ENCODE measurements at regions not wholly inside any gene's neighbourhood (a gene's known extent, or its start where the extent isn't known, plus 50 kb on each side); places are given as distances from the start of the nearest gene placed in this dataset.

- H3K4me3 ChIP-seq (ENCODE audit: low read depth in 1 of 5, low read length in 5 of 5) = no peak overlapping the region
- H3K9ac ChIP-seq (ENCODE audit: low read length in 5 of 5) = no peak overlapping the region
- peaks cover 0 to 31% (median 27%) of the 10 kb centered on the region in 5 donors for H3K4me1 ChIP-seq (ENCODE audit: control insufficient read depth in 5 of 5, insufficient read depth in 5 of 5, low read length in 5 of 5)
- no peaks in the 10 kb centered on the region for H3K36me3 ChIP-seq (ENCODE audit: control insufficient read depth in 5 of 5, insufficient read depth in 5 of 5, low read length in 5 of 5)
- no peaks in the 10 kb centered on the region for H3K27me3 ChIP-seq (ENCODE audit: control insufficient read depth in 5 of 5, insufficient read depth in 4 of 5, low read length in 5 of 5)
- no peaks in the 10 kb centered on the region for H3K9me3 ChIP-seq (ENCODE audit: control insufficient read depth in 5 of 5, low read length in 5 of 5)
- no peak overlapping the region for H3K27ac ChIP-seq (ENCODE audit: low read depth, low read length)
These were observed 87.3 kb upstream of the CTSC start for GRCh38 chr11:88424881-88425280.

- Histone ChIP-seq H3K27me3 (ENCODE audit: control insufficient read depth in 5 of 5, insufficient read depth in 4 of 5, low read length in 5 of 5) (no peaks in the 10 kb centered on the region), H3K4me3 (ENCODE audit: low read depth in 1 of 5, low read length in 5 of 5) (no peak overlapping the region), H3K9me3 (ENCODE audit: control insufficient read depth in 5 of 5, low read length in 5 of 5) (peaks cover 0 to 5% (median 3%) of the 10 kb centered on the region in 5 donors), H3K27ac (ENCODE audit: low read depth, low read length) (peak overlapping the region; percentile 66), H3K4me1 (ENCODE audit: control insufficient read depth in 5 of 5, insufficient read depth in 5 of 5, low read length in 5 of 5) (peaks cover 0 to 34% (median 31%) of the 10 kb centered on the region in 5 donors), H3K9ac (ENCODE audit: low read length in 5 of 5) (peak overlapping the region in 1 of 5 donors; percentile 33), H3K36me3 (ENCODE audit: control insufficient read depth in 5 of 5, insufficient read depth in 5 of 5, low read length in 5 of 5) (no peaks in the 10 kb centered on the region)
These were observed 84.0 kb upstream of the CTSC start for GRCh38 chr11:88421530-88421929.

- Histone ChIP-seq H3K9ac (ENCODE audit: low read length in 5 of 5) (no peak overlapping the region), H3K9me3 (ENCODE audit: control insufficient read depth in 5 of 5, low read length in 5 of 5) (peaks cover 0 to 5% (median 3%) of the 10 kb centered on the region in 5 donors), H3K27ac (ENCODE audit: low read depth, low read length) (peak overlapping the region; percentile 66), H3K4me3 (ENCODE audit: low read depth in 1 of 5, low read length in 5 of 5) (peak overlapping the region in 1 of 5 donors; percentile 48), H3K4me1 (ENCODE audit: control insufficient read depth in 5 of 5, insufficient read depth in 5 of 5, low read length in 5 of 5) (peaks cover 0 to 30% (median 28%) of the 10 kb centered on the region in 5 donors), H3K27me3 (ENCODE audit: control insufficient read depth in 5 of 5, insufficient read depth in 4 of 5, low read length in 5 of 5) (no peaks in the 10 kb centered on the region), H3K36me3 (ENCODE audit: control insufficient read depth in 5 of 5, insufficient read depth in 5 of 5, low read length in 5 of 5) (no peaks in the 10 kb centered on the region)
These were observed 82.7 kb upstream of the CTSC start for GRCh38 chr11:88420165-88420791.

- H3K9me3 ChIP-seq (ENCODE audit: control insufficient read depth in 5 of 5, low read length in 5 of 5) = peaks cover 0 to 5% (median 3%) of the 10 kb centered on the region in 5 donors
- H3K36me3 ChIP-seq (ENCODE audit: control insufficient read depth in 5 of 5, insufficient read depth in 5 of 5, low read length in 5 of 5) = no peaks in the 10 kb centered on the region
- H3K4me1 ChIP-seq (ENCODE audit: control insufficient read depth in 5 of 5, insufficient read depth in 5 of 5, low read length in 5 of 5) = peaks cover 0 to 38% (median 33%) of the 10 kb centered on the region in 5 donors
- H3K27ac ChIP-seq (ENCODE audit: low read depth, low read length) = no peak overlapping the region
- no peak overlapping the region for H3K9ac ChIP-seq (ENCODE audit: low read length in 5 of 5)
- H3K27me3 ChIP-seq (ENCODE audit: control insufficient read depth in 5 of 5, insufficient read depth in 4 of 5, low read length in 5 of 5) = no peaks in the 10 kb centered on the region
- no peak overlapping the region for H3K4me3 ChIP-seq (ENCODE audit: low read depth in 1 of 5, low read length in 5 of 5)
These were observed 81.0 kb upstream of the CTSC start for GRCh38 chr11:88418508-88418907.

- Histone ChIP-seq H3K9me3 (ENCODE audit: control insufficient read depth in 5 of 5, low read length in 5 of 5) (peaks cover 0 to 5% (median 3%) of the 10 kb centered on the region in 5 donors), H3K4me1 (ENCODE audit: control insufficient read depth in 5 of 5, insufficient read depth in 5 of 5, low read length in 5 of 5) (peaks cover 0 to 24% (median 22%) of the 10 kb centered on the region in 5 donors), H3K9ac (ENCODE audit: low read length in 5 of 5) (no peak overlapping the region), H3K27me3 (ENCODE audit: control insufficient read depth in 5 of 5, insufficient read depth in 4 of 5, low read length in 5 of 5) (no peaks in the 10 kb centered on the region), H3K36me3 (ENCODE audit: control insufficient read depth in 5 of 5, insufficient read depth in 5 of 5, low read length in 5 of 5) (no peaks in the 10 kb centered on the region), H3K4me3 (ENCODE audit: low read depth in 1 of 5, low read length in 5 of 5) (no peak overlapping the region), H3K27ac (ENCODE audit: low read depth, low read length) (no peak overlapping the region)
These were observed 78.0 kb upstream of the CTSC start for GRCh38 chr11:88415495-88415894.

GRCh38 chr11:88414981-88415413, 77.5 kb upstream of the CTSC start:
- H3K9me3 ChIP-seq (ENCODE audit: control insufficient read depth in 5 of 5, low read length in 5 of 5) = peaks cover 0 to 5% (median 3%) of the 10 kb centered on the region in 5 donors
- peaks cover 0 to 19% (median 17%) of the 10 kb centered on the region in 5 donors for H3K4me1 ChIP-seq (ENCODE audit: control insufficient read depth in 5 of 5, insufficient read depth in 5 of 5, low read length in 5 of 5)
- no peak overlapping the region for H3K9ac ChIP-seq (ENCODE audit: low read length in 5 of 5)
- H3K27ac ChIP-seq (ENCODE audit: low read depth, low read length) = no peak overlapping the region
- H3K36me3 ChIP-seq (ENCODE audit: control insufficient read depth in 5 of 5, insufficient read depth in 5 of 5, low read length in 5 of 5) = no peaks in the 10 kb centered on the region
- no peaks in the 10 kb centered on the region for H3K27me3 ChIP-seq (ENCODE audit: control insufficient read depth in 5 of 5, insufficient read depth in 4 of 5, low read length in 5 of 5)
- H3K4me3 ChIP-seq (ENCODE audit: low read depth in 1 of 5, low read length in 5 of 5) = no peak overlapping the region

- H3K4me1 ChIP-seq (ENCODE audit: control insufficient read depth in 5 of 5, insufficient read depth in 5 of 5, low read length in 5 of 5) = peaks cover 0 to 14% (median 12%) of the 10 kb centered on the region in 5 donors
- H3K27me3 ChIP-seq (ENCODE audit: control insufficient read depth in 5 of 5, insufficient read depth in 4 of 5, low read length in 5 of 5) = no peaks in the 10 kb centered on the region
- no peak overlapping the region for H3K4me3 ChIP-seq (ENCODE audit: low read depth in 1 of 5, low read length in 5 of 5)
- H3K9me3 ChIP-seq (ENCODE audit: control insufficient read depth in 5 of 5, low read length in 5 of 5) = peaks cover 0 to 5% (median 3%) of the 10 kb centered on the region in 5 donors
- H3K36me3 ChIP-seq (ENCODE audit: control insufficient read depth in 5 of 5, insufficient read depth in 5 of 5, low read length in 5 of 5) = no peaks in the 10 kb centered on the region
- no peak overlapping the region for H3K27ac ChIP-seq (ENCODE audit: low read depth, low read length)
- no peak overlapping the region for H3K9ac ChIP-seq (ENCODE audit: low read length in 5 of 5)
These were observed 76.9 kb upstream of the CTSC start for GRCh38 chr11:88414385-88414861.

GRCh38 chr11:88411265-88411664, 73.7 kb upstream of the CTSC start:
- H3K27ac ChIP-seq (ENCODE audit: low read depth, low read length) = no peak overlapping the region
- H3K4me3 ChIP-seq (ENCODE audit: low read depth in 1 of 5, low read length in 5 of 5) = no peak overlapping the region
- H3K27me3 ChIP-seq (ENCODE audit: control insufficient read depth in 5 of 5, insufficient read depth in 4 of 5, low read length in 5 of 5) = no peaks in the 10 kb centered on the region
- peaks cover 0 to 14% (median 12%) of the 10 kb centered on the region in 5 donors for H3K4me1 ChIP-seq (ENCODE audit: control insufficient read depth in 5 of 5, insufficient read depth in 5 of 5, low read length in 5 of 5)
- no peaks in the 10 kb centered on the region for H3K36me3 ChIP-seq (ENCODE audit: control insufficient read depth in 5 of 5, insufficient read depth in 5 of 5, low read length in 5 of 5)
- H3K9me3 ChIP-seq (ENCODE audit: control insufficient read depth in 5 of 5, low read length in 5 of 5) = no peaks in the 10 kb centered on the region
- H3K9ac ChIP-seq (ENCODE audit: low read length in 5 of 5) = no peak overlapping the region

GRCh38 chr11:88410656-88411055, 73.1 kb upstream of the CTSC start:
- no peaks in the 10 kb centered on the region for H3K9me3 ChIP-seq (ENCODE audit: control insufficient read depth in 5 of 5, low read length in 5 of 5)
- no peaks in the 10 kb centered on the region for H3K27me3 ChIP-seq (ENCODE audit: control insufficient read depth in 5 of 5, insufficient read depth in 4 of 5, low read length in 5 of 5)
- H3K9ac ChIP-seq (ENCODE audit: low read length in 5 of 5) = no peak overlapping the region
- peaks cover 0 to 14% (median 12%) of the 10 kb centered on the region in 5 donors for H3K4me1 ChIP-seq (ENCODE audit: control insufficient read depth in 5 of 5, insufficient read depth in 5 of 5, low read length in 5 of 5)
- H3K36me3 ChIP-seq (ENCODE audit: control insufficient read depth in 5 of 5, insufficient read depth in 5 of 5, low read length in 5 of 5) = no peaks in the 10 kb centered on the region
- H3K27ac ChIP-seq (ENCODE audit: low read depth, low read length) = no peak overlapping the region
- no peak overlapping the region for H3K4me3 ChIP-seq (ENCODE audit: low read depth in 1 of 5, low read length in 5 of 5)

- no peak overlapping the region for H3K9ac ChIP-seq (ENCODE audit: low read length in 5 of 5)
- no peak overlapping the region for H3K4me3 ChIP-seq (ENCODE audit: low read depth in 1 of 5, low read length in 5 of 5)
- H3K36me3 ChIP-seq (ENCODE audit: control insufficient read depth in 5 of 5, insufficient read depth in 5 of 5, low read length in 5 of 5) = no peaks in the 10 kb centered on the region
- no peaks in the 10 kb centered on the region for H3K9me3 ChIP-seq (ENCODE audit: control insufficient read depth in 5 of 5, low read length in 5 of 5)
- peaks cover 0 to 12% (median 10%) of the 10 kb centered on the region in 5 donors for H3K4me1 ChIP-seq (ENCODE audit: control insufficient read depth in 5 of 5, insufficient read depth in 5 of 5, low read length in 5 of 5)
- H3K27ac ChIP-seq (ENCODE audit: low read depth, low read length) = no peak overlapping the region
- H3K27me3 ChIP-seq (ENCODE audit: control insufficient read depth in 5 of 5, insufficient read depth in 4 of 5, low read length in 5 of 5) = no peaks in the 10 kb centered on the region
These were observed 72.5 kb upstream of the CTSC start for GRCh38 chr11:88410056-88410455.
